Stomach (tissue), 8 donors: ENCODE measurements at regions not wholly inside any gene's neighbourhood (a gene's known extent, or its start where the extent isn't known, plus 50 kb on each side); places are given as distances from the start of the nearest gene placed in this dataset.

Source experiments
- DNase-seq, 2 donors: peaks; one replicate each; pipeline versions ENCODE4 v3.0.0 to v3.0.0-alpha.2; 2013 to 2019
- H3K27ac ChIP-seq, 5 donors: fragments of 200-600 bp in 4 of 5; sonication (generic) in 4 of 5; one replicate each; pipeline ENCODE4 v1.5.1; 2013 to 2019; ENCODE audit warnings: mild to moderate bottlenecking in 1 of 5, moderate library complexity in 1 of 5
- H3K27me3 ChIP-seq, 3 donors: fragments of 200-600 bp; sonication (generic); one replicate each; pipeline ENCODE4 v1.5.1; 2017 to 2019; ENCODE audit warnings: mixed run types in 1 of 3
- H3K36me3 ChIP-seq, 4 donors: fragments of 200-600 bp; sonication (generic); 1 replicate in 3 of 4; 2 replicates in 1 of 4; pipeline ENCODE4 v1.5.1; 2016 to 2019
- H3K4me1 ChIP-seq, 4 donors: fragments of 200-600 bp; sonication (generic); one replicate each; pipeline ENCODE4 v1.5.1; 2016 to 2019
- H3K4me3 ChIP-seq, 4 donors: fragments of 200-600 bp; sonication (generic) in 3 of 4; one replicate each; pipeline ENCODE4 v1.5.1; 2016 to 2019; ENCODE audit warnings: mild to moderate bottlenecking in 1 of 4
- H3K9me3 ChIP-seq, 4 donors: fragments of 200-600 bp; sonication (generic); one replicate each; pipeline ENCODE4 v1.5.1; 2016 to 2019
- CTCF ChIP-seq, 7 experiments: fragments of 450-650 bp in 4 of 7; fragments of 200-600 bp in 3 of 7; sonication (generic) in 3 of 7; IDR thresholded peaks; one replicate each; pipeline ENCODE4 v1.5.1; 2016 to 2019; ENCODE audit warnings: antibody characterized with exemption in 7 of 7, control low read depth in 2 of 7, mild to moderate bottlenecking in 1 of 7
- EP300 ChIP-seq: sonication (generic); formaldehyde crosslinking; IDR thresholded peaks from one replicate; pipeline ENCODE4 v1.6.1; 2017; ENCODE audit warnings: antibody characterized with exemption
- WGBS, 5 donors: extraction: QIAGEN DNeasy Blood & Tissue Kit in 3 of 5; methylation state at CpG; one replicate each; pipeline versions ENCODE4 v1.1.5 to v1.1.7; 2013 to 2018; 5-methylcytosine and 5-hydroxymethylcytosine counted together
- intact Hi-C: fragments of 100-400 bp; cut with DNase I; formaldehyde crosslinking; loops from one replicate; pipeline ENCODE4 v1.15.1; 2023; ENCODE audit warnings: low total_unique reads
- small RNA-seq, 4 donors: library from RNA; depleted of rRNA; stranded (forward); fragments of <200 nt; gene quantifications; one replicate each; pipeline ENCODE3, GENCODE V24; 2016
- donor health status: healthy with polysubstance abuse.
- donor health status: Bipolar disorder and iron deficiency.
- donor health status: healthy.

GRCh38 chr5:79849486-79850315 lies 141.4 kb downstream of the MTX3 start:
- Histone ChIP-seq H3K4me3 (no peak overlapping the region), H3K27me3 (peaks cover 0 to 4% (median 0%) of the 10 kb centered on the region in 3 donors), H3K27ac (no peak overlapping the region), H3K9me3 (no peaks in the 10 kb centered on the region), H3K4me1 (no peaks in the 10 kb centered on the region), H3K36me3 (no peaks in the 10 kb centered on the region)
- no peak for TF ChIP-seq EP300
- TF ChIP-seq CTCF (IDR thresholded peaks at IDR 0.05): no peak
- WGBS, 5 donors: 88 to 93% (median 89%) methylated on average over 13 to 16 of the region's 16 CpGs
- DNase-seq: no peak
- intact Hi-C loops: no loop called here

Small RNAs in the stretch of these regions (small RNA-seq; reads per million reads assigned to genes)
- gene AC008496.1: 0 reads per million in 4 donors
